ENCODE measurements at regions not wholly inside any gene's neighbourhood (a gene's known extent, or its start where the extent isn't known, plus 50 kb on each side); places are given as distances from the start of the nearest gene placed in this dataset.

GRCh38 chr5:124252747-124253146 lies 493.7 kb downstream of the ZNF608 start:
- DNase-seq (ENCODE audit: low spot score) = no peak
- no peak overlapping the region for H3K4me3 Mint-ChIP-seq
- no peak overlapping the region for H3K27ac Mint-ChIP-seq
- no peak for ATAC-seq
- H3K27me3 Mint-ChIP-seq = no peaks in the 10 kb centered on the region
- peaks cover 11% of the 10 kb centered on the region for H3K9me3 Mint-ChIP-seq
- H3K4me1 Mint-ChIP-seq (ENCODE audit: low read depth in 2 of 2) = no peaks in the 10 kb centered on the region
- H3K36me3 Mint-ChIP-seq = peaks cover 7% of the 10 kb centered on the region

DNA sequence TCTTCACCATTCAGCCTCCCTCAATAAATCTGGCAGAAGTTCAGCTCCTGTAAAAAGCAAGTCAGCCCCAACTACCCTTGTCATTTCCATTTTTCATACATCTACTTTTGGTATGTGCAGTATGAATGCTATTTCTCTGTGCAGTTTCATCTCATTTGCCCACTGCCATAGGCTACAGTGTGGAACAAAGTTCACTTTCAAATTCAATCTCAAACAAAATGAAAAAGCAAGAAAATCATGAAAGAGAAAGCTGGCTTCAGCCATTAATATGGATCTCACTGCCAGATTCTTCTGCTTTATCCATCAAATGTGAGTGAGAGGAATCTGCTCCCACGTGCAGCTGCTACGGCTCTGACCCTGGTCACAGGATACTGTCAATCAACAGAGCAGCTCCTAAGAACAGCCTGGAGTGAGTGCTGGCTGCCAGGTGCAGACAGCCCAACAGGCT lies 494.2 kb downstream of the ZNF608 start:
- Mint-ChIP-seq H3K9me3 (peaks cover 12% of the 10 kb centered on the region), H3K36me3 (peaks cover 7% of the 10 kb centered on the region), H3K4me3 (no peak overlapping the region), H3K27ac (no peak overlapping the region), H3K27me3 (no peaks in the 10 kb centered on the region), H3K4me1 (ENCODE audit: low read depth in 2 of 2) (no peaks in the 10 kb centered on the region)
- DNase-seq (ENCODE audit: low spot score) (no peak), ATAC-seq (no peak)

GRCh38 chr5:124245276-124245675 lies 501.2 kb downstream of the ZNF608 start:
- Mint-ChIP-seq H3K4me3 (no peak overlapping the region), H3K27ac (no peak overlapping the region), H3K4me1 (ENCODE audit: low read depth in 2 of 2) (no peaks in the 10 kb centered on the region), H3K36me3 (peaks cover 8% of the 10 kb centered on the region), H3K27me3 (no peaks in the 10 kb centered on the region), H3K9me3 (peaks cover 8% of the 10 kb centered on the region)
- no peak for DNase-seq (ENCODE audit: low spot score)
- ATAC-seq = no peak

DNA sequence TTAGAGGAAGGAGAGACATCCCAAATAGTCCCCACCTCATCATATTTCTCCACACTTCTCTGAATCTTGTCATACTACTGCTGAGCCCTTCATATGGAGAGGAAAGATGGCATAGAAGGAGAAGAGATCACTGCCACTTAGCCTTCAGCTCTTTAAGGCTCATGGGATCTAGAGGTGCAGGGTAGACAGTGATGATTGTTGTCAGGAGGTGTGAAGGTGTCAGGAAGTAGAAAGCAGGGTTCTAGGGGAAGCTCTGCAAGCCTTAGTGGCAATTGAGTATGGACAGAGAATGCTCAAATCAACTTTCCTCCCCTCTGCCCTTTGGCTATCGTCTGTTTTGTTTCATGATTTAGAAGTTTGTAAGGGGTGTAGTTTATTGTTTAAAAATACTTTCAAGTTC lies 505.7 kb downstream of the ZNF608 start:
- ATAC-seq (no peak), DNase-seq (ENCODE audit: low spot score) (no peak)
- Mint-ChIP-seq H3K27ac (no peak overlapping the region), H3K36me3 (peaks cover 4% of the 10 kb centered on the region), H3K4me3 (no peak overlapping the region), H3K9me3 (peaks cover 5% of the 10 kb centered on the region), H3K27me3 (no peaks in the 10 kb centered on the region), H3K4me1 (ENCODE audit: low read depth in 2 of 2) (no peaks in the 10 kb centered on the region)

GRCh38 chr5:124239572-124239971 lies 506.9 kb downstream of the ZNF608 start:
- H3K4me3 Mint-ChIP-seq = no peak overlapping the region
- ATAC-seq (no peak), DNase-seq (ENCODE audit: low spot score) (no peak)
- peaks cover 0 to 3% of the 10 kb centered on the region in 2 donors for H3K27me3 Mint-ChIP-seq
- H3K9me3 Mint-ChIP-seq = peaks cover 3% of the 10 kb centered on the region
- no peaks in the 10 kb centered on the region for H3K36me3 Mint-ChIP-seq
- H3K27ac Mint-ChIP-seq = no peak overlapping the region
- H3K4me1 Mint-ChIP-seq (ENCODE audit: low read depth in 2 of 2) = no peaks in the 10 kb centered on the region

DNA sequence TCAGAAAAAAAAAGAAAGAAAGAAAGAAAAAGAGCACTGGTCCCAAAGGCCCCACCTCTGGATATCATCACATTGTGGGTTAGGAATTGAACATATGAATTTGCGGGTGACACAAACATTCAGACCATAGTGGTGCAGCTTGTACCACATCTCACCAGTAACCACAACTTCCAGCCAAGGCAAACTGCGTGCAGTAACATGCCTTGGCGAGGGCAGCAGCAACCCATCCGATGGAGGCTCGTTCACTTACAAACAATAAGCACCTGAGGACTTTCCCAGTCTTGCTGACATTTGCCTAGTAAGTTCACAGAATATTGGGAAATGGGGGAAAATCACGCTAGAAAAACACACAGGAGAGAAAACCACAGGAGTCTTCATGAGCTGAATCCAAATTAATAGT lies 508.1 kb downstream of the ZNF608 start:
- peaks cover 0 to 3% of the 10 kb centered on the region in 2 donors for H3K27me3 Mint-ChIP-seq
- DNase-seq (ENCODE audit: low spot score) (no peak), ATAC-seq (no peak)
- no peak overlapping the region for H3K27ac Mint-ChIP-seq
- H3K36me3 Mint-ChIP-seq = no peaks in the 10 kb centered on the region
- peaks cover 3% of the 10 kb centered on the region for H3K9me3 Mint-ChIP-seq
- no peak overlapping the region for H3K4me3 Mint-ChIP-seq
- H3K4me1 Mint-ChIP-seq (ENCODE audit: low read depth in 2 of 2) = no peaks in the 10 kb centered on the region

- H3K9me3 Mint-ChIP-seq = peaks cover 3% of the 10 kb centered on the region
- H3K36me3 Mint-ChIP-seq = no peaks in the 10 kb centered on the region
- no peaks in the 10 kb centered on the region for H3K4me1 Mint-ChIP-seq (ENCODE audit: low read depth in 2 of 2)
- H3K4me3 Mint-ChIP-seq = no peak overlapping the region
- peaks cover 0 to 3% of the 10 kb centered on the region in 2 donors for H3K27me3 Mint-ChIP-seq
- H3K27ac Mint-ChIP-seq = no peak overlapping the region
- no peak for DNase-seq (ENCODE audit: low spot score)
- no peak for ATAC-seq
Observed at GRCh38 chr5:124237206-124237695, 509.2 kb downstream of the ZNF608 start.

DNA sequence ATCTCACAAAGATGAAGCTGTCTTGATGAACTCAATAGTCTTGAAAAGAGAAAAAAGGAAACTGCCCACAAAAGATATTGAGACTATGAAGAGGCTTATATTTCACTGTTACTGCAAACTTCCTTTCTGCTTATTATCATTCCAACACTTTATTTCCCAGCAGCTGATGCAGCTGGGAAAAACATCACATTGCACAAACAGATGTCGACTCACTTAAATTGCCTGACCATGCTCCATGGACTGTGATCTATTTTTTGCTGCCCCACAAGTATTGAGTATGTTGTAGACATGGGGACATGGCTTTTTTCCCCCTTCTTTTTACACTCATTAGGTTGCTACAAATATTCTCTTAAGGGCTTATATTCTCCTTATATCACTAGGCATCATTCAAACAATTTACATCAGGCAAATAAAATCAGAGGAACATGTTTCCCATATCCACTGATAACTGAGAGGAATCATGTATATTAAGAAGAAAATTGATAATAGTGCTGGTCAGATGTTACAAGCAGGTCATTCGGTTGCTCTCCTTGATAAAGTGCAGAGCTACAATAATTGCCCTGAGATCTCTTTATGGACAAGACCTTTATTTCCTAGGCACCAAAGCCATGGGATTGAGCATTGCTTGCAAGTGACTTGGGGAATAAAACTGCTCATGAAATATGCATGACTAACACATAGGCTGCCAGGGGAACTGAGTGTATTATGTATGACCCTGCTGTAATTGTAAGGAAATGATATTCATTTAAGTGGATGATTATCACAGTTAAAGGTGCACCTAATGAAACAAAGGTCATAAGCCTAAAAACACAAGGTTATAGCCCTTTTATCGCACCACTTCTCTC lies 509.9 kb downstream of the ZNF608 start:
- Mint-ChIP-seq H3K4me1 (ENCODE audit: low read depth in 2 of 2) (no peaks in the 10 kb centered on the region), H3K36me3 (no peaks in the 10 kb centered on the region), H3K4me3 (no peak overlapping the region), H3K9me3 (peaks cover 3% of the 10 kb centered on the region), H3K27ac (no peak overlapping the region), H3K27me3 (peaks cover 0 to 3% of the 10 kb centered on the region in 2 donors)
- ATAC-seq (no peak), DNase-seq (ENCODE audit: low spot score) (no peak)

GRCh38 chr5:124235576-124235975 lies 510.9 kb downstream of the ZNF608 start:
- peaks cover 0 to 5% of the 10 kb centered on the region in 2 donors for H3K27me3 Mint-ChIP-seq
- H3K27ac Mint-ChIP-seq = no peak overlapping the region
- H3K4me3 Mint-ChIP-seq = no peak overlapping the region
- no peak for ATAC-seq
- H3K4me1 Mint-ChIP-seq (ENCODE audit: low read depth in 2 of 2) = no peaks in the 10 kb centered on the region
- no peaks in the 10 kb centered on the region for H3K36me3 Mint-ChIP-seq
- no peak for DNase-seq (ENCODE audit: low spot score)
- peaks cover 3% of the 10 kb centered on the region for H3K9me3 Mint-ChIP-seq

- H3K27ac Mint-ChIP-seq = no peak overlapping the region
- no peaks in the 10 kb centered on the region for H3K36me3 Mint-ChIP-seq
- ATAC-seq (no peak), DNase-seq (ENCODE audit: low spot score) (no peak)
- H3K27me3 Mint-ChIP-seq = peaks cover 0 to 5% of the 10 kb centered on the region in 2 donors
- H3K4me3 Mint-ChIP-seq = no peak overlapping the region
- H3K4me1 Mint-ChIP-seq (ENCODE audit: low read depth in 2 of 2) = no peaks in the 10 kb centered on the region
- peaks cover 3% of the 10 kb centered on the region for H3K9me3 Mint-ChIP-seq
Observed at GRCh38 chr5:124234770-124235562, 511.5 kb downstream of the ZNF608 start.

DNA sequence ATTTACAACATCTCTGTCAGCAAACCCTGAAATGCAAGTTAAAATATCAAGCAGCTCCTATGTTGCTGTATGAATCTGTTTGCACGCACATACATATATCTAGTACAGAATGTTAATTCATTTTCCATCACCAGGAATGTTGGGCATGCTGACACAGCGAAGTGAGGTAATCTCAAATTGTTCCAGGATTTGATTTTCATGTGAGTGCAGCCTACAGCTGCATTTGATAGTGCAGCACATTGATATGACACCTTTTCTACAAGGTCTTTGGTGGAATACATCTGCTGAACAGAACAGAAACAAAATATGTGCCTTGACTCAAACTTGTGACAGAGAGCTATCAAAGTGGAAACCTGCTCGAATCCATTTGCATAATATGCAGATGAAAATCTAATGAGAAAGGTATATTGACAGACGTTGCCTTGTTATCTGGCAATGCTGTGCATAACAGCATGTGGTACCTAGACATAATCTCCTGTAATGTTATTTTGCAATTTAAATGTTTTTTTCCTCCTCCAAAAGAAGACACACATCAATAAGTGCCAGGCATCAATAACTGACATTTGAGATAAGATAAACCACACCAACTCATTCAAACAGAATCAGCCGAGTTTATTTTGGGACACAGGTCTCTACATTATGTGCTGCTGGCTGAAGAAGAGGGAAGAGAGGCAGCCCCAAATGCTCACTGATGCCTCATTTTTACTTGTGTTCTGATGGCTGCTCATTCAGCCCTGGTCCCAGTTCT lies 512.2 kb downstream of the ZNF608 start:
- Mint-ChIP-seq H3K4me1 (ENCODE audit: low read depth in 2 of 2) (no peaks in the 10 kb centered on the region), H3K9me3 (peaks cover 3% of the 10 kb centered on the region), H3K36me3 (no peaks in the 10 kb centered on the region), H3K27me3 (peaks cover 0 to 5% of the 10 kb centered on the region in 2 donors), H3K27ac (no peak overlapping the region), H3K4me3 (no peak overlapping the region)
- no peak for DNase-seq (ENCODE audit: low spot score)
- ATAC-seq = no peak

GRCh38 chr5:124232515-124232914 lies 513.9 kb downstream of the ZNF608 start:
- Mint-ChIP-seq H3K27ac (no peak overlapping the region), H3K4me3 (no peak overlapping the region)

GRCh38 chr5:124231802-124232201 lies 514.6 kb downstream of the ZNF608 start:
- no peak for DNase-seq (ENCODE audit: low spot score)
- Mint-ChIP-seq H3K4me3 (no peak overlapping the region), H3K36me3 (no peaks in the 10 kb centered on the region), H3K27ac (no peak overlapping the region), H3K27me3 (peaks cover 0 to 5% of the 10 kb centered on the region in 2 donors), H3K4me1 (ENCODE audit: low read depth in 2 of 2) (no peaks in the 10 kb centered on the region), H3K9me3 (peaks cover 5% of the 10 kb centered on the region)
- ATAC-seq = no peak

More at GRCh38 chr5:124232515-124232914, 513.9 kb downstream of the ZNF608 start:
- Mint-ChIP-seq H3K27me3 (peaks cover 0 to 5% of the 10 kb centered on the region in 2 donors), H3K9me3 (peaks cover 5% of the 10 kb centered on the region), H3K36me3 (no peaks in the 10 kb centered on the region), H3K4me1 (ENCODE audit: low read depth in 2 of 2) (no peaks in the 10 kb centered on the region)
- DNase-seq (ENCODE audit: low spot score) = no peak
- no peak for ATAC-seq
